ENCODE measurements at regions not wholly inside any gene's neighbourhood (a gene's known extent, or its start where the extent isn't known, plus 50 kb on each side); places are given as distances from the start of the nearest gene placed in this dataset.

GRCh38 chr15:46301291-46301690 lies 666.5 kb downstream of the SQOR start:
- Histone ChIP-seq H3K9ac (ENCODE audit: insufficient read depth, low read depth, low read length) (no peak overlapping the region), H3K27ac (ENCODE audit: extremely low read length, insufficient read depth, low read length) (no peak overlapping the region), H3K36me3 (replicated peaks in 1 of 2; ENCODE audit: control insufficient read depth in 1 of 2, insufficient read depth in 2 of 2, low read length in 2 of 2) (no peaks in the 10 kb centered on the region), H3K27me3 (ENCODE audit: control insufficient read depth in 1 of 2, insufficient read depth in 2 of 2, low read length in 2 of 2) (no peaks in the 10 kb centered on the region; a peak in 1 of 5 replicates), H3K4me1 (ENCODE audit: insufficient read depth, low read length) (no peaks in the 10 kb centered on the region), H3K4me2 (ENCODE audit: low read depth, low read length) (no peak overlapping the region), H3K4me3 (replicated peaks in 1 of 3; ENCODE audit: insufficient read depth in 1 of 3, low read depth in 2 of 3, low read length in 3 of 3) (no peak overlapping the region), H4K20me1 (ENCODE audit: insufficient read depth, low read length) (no peaks in the 10 kb centered on the region), H3K79me2 (ENCODE audit: insufficient read depth, low read length) (no peaks in the 10 kb centered on the region), H2AFZ (ENCODE audit: low read length) (no peak overlapping the region), H3K9me3 (ENCODE audit: low read length) (no peaks in the 10 kb centered on the region; the same call in 1 of the 2 replicates)
- POLR2A ChIA-PET: no interaction called here
- 4% methylated on average over 5 of the region's 5 CpGs for WGBS (ENCODE audit: low lambda C conversion rate)
- BruUV-seq (replicated peaks): no TSS peak
- in situ Hi-C loops (cut with HindIII; ENCODE audit: extremely low pct_ligation_motif_present, low pct_unique_long_range_greater_than_20kb): no loop called here
- FAIRE-seq (no peak), DNase-seq (ENCODE audit: low spot score) (no peak), ATAC-seq (no peak)
- intact Hi-C loops (cut with micrococcal nuclease; ENCODE audit: unreplicated experiment): loop anchor here (5.0 to 10.0 kb wide), 3 partner anchors 594 to 1954 kb away; no protein-coding TSS in a partner anchor
- CTCF ChIA-PET (ENCODE audit: low intra/inter-chr PET ratio, low total read pairs): no interaction called here
- TF ChIP-seq MXD3 (CRISPR knock-in tag; IDR thresholded peaks at IDR 0.05) (no peak), ZSCAN12 (CRISPR knock-in tag; IDR thresholded peaks at IDR 0.05) (no peak), NR2C2 (CRISPR knock-in tag; IDR thresholded peaks at IDR 0.05; ENCODE audit: borderline replicate concordance) (no peak), PAX8 (CRISPR knock-in tag; IDR thresholded peaks at IDR 0.05; ENCODE audit: borderline replicate concordance) (no peak), PAXIP1 (CRISPR knock-in tag; conservative IDR thresholded peaks at IDR 0.05) (no peak), ZKSCAN8 (CRISPR knock-in tag; IDR thresholded peaks at IDR 0.05; ENCODE audit: borderline replicate concordance) (no peak), ZNF646 (CRISPR knock-in tag; IDR thresholded peaks at IDR 0.05) (no peak), ZNF224 (CRISPR knock-in tag; IDR thresholded peaks at IDR 0.05) (no peak), SP2 (CRISPR knock-in tag; IDR thresholded peaks at IDR 0.05) (no peak), STAG1 (CRISPR knock-in tag; IDR thresholded peaks at IDR 0.05) (no peak), CEBPG (CRISPR knock-in tag; IDR thresholded peaks at IDR 0.05) (no peak), MED8 (CRISPR knock-in tag; IDR thresholded peaks at IDR 0.05; ENCODE audit: insufficient replicate concordance) (no peak), HINFP (CRISPR knock-in tag; IDR thresholded peaks at IDR 0.05; ENCODE audit: low read depth) (no peak), ZNF260 (CRISPR knock-in tag; IDR thresholded peaks at IDR 0.05; ENCODE audit: borderline replicate concordance, low read depth) (no peak)
